HG03460 (cell line): ENCODE measurements at regions not wholly inside any gene's neighbourhood (a gene's known extent, or its start where the extent isn't known, plus 50 kb on each side); places are given as distances from the start of the nearest gene placed in this dataset.
"Not testable (repeated sequence)": the region's sequence is repeated elsewhere in the genome, so short reads cannot be mapped to it uniquely, and the experiment has no call there.

Experiments used
- ATAC-seq: cut with Tn5 transposase; IDR thresholded peaks from one replicate; pipeline ENCODE4 v1.9.1; 2021; ENCODE audit not compliant: unreplicated experiment

DNA sequence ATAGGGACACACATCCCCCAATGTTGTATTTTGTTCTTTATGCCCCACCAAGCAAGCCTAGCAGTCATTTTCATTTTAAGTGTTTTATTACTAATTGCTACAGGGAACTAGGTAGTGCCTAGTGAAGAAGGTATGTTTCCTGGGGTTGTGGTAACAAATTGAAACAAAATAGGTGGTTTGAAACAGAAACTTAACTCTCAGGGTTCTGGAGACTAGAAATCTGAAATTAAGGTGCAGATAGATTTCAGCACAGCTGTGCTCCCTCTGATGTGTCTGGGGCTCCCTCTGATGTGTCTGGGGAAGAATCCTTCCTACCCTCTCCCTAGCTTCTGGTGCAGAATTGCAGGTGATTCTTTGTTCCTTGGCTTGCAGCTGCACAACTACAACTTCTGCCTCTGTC, 390.1 kb downstream of the ZFHX3 start:
- ATAC-seq, result peak; percentile 86

DNA sequence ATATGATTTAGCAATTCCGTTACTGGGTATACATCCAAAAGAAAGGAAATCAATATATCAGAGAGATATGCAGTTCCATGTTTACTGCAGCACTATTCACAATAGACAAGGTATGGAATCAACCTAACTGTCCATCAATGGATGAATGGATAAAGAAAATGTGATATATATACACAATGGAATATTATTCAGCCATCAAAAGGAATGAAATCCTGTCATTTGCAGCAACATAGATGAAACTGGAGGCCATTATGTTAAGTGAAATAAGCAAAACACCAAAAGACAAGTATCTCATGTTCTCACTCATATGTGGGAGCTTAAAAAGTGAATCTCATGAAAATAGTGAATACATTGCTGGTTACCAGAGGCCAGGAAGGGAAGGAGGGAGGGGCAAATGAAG, 390.8 kb downstream of the ZFHX3 start:
- ATAC-seq, result no peak

- no peak for ATAC-seq
Observed at GRCh38 chr16:72654535-72654934, 393.4 kb downstream of the ZFHX3 start.

DNA sequence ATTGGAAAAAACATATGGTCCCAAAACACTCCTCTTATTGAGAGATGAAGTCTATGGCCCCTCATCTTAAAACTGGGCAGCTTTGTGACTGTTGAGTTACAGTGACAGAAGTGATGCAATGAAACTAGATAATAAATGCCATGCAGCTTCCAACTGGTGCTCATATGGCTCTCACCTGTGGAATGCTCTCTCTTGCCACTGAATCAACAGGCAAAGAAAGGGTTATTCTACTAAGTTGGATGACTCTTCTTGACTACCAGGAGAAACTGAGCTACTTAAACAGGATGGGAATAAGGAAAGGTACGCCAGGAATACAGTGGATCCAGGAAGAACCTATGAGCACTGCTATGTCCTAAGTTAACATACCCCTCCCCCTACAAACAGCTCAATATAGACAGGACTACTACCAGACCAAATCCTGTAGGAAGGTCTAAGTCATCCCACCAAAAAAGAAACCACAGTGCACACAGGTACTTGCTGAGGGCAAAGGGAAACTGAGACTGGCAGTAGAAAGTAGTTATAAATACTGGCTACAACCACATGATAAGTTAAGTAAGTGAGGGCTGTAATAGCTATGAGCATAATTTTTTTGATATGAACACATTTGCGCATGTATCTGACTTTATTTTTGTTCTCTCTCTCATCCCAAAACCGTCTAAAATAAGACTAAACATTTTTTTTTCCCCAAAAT, 398.5 kb downstream of the ZFHX3 start:
- ATAC-seq, result no peak

DNA sequence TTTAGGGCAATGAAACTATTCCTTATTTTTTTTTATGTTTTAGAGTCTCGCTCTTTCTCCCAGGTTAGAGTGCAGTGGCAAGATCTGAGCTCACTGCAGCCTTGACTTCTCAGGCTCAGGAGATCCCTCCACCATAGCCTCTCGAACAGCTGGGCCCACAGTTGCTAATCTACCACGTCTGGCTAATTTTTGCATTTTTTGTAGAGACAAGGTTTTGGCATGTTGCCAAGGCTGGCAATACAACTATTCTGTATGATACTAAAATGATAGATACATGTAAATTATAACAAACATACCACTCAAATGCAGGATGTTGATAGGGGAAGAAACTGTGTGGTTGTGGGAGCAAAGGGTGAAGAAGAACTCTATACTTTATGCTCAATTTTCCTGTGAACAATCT, 401.3 kb downstream of the ZFHX3 start:
- ATAC-seq, result no peak

DNA sequence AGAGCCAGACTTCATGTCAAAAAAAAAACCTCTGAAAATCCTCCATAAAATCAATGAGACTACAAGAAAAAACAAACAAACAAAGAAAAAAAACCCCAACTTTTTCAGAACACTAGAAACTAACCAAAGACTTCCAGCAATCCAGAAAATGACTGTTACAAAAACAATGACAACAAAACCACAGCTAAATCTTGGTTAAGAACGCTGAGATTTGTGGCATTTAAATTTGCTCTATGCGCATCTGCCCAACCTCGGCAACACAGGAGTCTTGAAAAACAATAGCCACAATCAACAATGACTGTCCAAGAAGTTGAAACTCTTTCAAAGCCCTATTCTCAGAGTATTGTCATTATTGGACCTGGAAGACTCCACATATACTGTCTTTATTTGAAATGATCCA, 402.4 kb downstream of the ZFHX3 start:
- no peak for ATAC-seq

GRCh38 chr16:72644911-72645310, 403.0 kb downstream of the ZFHX3 start:
- no peak for ATAC-seq

DNA sequence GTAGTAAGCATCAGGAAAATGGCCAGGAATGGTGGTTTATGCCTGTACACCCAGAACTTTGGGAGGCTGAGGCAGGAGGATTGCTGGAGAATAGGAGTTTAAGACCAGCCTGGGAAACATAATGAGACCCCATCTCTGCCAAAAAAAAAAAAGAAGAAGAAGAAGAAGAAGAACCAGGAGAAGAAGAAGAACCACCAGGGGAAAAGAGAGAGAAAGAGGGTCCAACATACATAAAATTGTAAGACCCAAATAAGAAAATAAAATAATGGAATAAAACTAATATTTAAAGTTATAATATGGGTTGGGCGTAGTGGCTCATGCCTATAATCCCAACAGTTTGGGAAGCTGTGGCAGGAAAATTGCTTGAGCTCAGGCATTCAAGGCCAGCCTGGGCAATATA, 408.4 kb downstream of the ZFHX3 start:
- no peak for ATAC-seq

GRCh38 chr16:72637306-72637705, 410.6 kb downstream of the ZFHX3 start:
- ATAC-seq, result no peak

- no peak for ATAC-seq
Observed at GRCh38 chr16:72635694-72636093, 412.2 kb downstream of the ZFHX3 start.

DNA sequence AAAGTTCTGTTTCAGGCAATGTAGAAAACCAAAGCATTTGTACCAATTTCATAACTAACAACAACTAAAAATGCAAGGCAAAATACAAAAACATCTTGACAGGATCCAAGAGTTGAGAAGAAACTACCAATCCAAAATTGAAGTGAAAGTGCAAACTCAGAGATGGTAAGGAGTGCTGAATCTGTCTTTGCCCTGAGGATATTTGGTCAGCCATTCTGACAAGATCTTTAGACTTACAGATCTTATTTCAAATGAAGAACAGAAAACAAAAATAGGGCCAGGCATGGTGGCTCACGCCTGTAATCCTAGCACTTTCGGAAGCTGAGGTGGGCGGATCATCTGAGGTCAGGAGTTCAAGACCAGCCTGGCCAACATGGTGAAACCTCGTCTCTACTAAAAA, 412.8 kb downstream of the ZFHX3 start:
- ATAC-seq, result no peak

DNA sequence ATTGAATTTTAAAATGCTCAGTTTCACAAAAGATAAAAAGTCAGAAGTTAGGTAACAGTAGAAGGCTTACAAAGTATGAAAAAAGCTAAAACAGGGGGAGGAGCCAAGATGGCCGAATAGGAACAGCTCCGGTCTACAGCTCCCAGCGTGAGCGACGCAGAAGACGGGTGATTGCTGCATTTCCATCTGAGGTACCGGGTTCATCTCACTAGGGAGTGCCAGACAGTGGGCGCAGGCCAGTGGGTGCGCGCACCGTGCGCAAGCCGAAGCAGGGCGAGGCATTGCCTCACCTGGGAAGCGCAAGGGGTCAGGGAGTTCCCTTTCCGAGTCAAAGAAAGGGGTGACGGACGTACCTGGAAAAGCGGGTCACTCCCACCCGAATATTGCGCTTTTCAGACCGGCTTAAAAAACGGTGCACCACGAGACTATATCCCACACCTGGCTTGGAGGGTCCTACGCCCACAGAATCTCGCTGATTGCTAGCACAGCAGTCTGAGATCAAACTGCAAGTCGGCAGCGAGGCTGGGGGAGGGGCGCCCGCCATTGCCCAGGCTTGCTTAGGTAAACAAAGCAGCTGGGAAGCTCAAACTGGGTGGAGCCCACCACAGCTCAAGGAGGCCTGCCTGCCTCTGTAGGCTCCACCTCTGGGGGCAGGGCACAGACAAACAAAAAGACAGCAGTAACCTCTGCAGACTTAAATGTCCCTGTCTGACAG, 420.6 kb downstream of the ZFHX3 start:
- ATAC-seq, result not testable (repeated sequence)

DNA sequence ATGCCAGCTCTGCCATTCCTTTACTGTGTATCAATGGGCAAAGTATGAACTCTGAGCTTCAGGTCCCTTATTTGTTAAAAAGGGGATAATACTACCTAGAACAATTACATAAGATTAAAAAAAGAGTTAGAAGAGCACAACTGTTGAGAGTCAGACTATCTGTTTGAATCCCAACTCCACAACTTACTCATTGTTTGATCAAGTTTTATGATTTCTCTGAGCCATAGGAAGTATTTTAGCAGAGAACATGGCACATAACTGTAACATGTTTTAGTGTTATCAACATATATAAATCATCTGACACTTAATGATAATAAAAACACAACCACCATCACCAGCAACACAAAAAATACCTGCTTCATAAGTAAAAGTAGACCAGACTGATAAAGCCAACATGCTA, 421.3 kb downstream of the ZFHX3 start:
- ATAC-seq, result no peak

GRCh38 chr16:72621651-72622050, 426.3 kb downstream of the ZFHX3 start:
- ATAC-seq, result no peak

DNA sequence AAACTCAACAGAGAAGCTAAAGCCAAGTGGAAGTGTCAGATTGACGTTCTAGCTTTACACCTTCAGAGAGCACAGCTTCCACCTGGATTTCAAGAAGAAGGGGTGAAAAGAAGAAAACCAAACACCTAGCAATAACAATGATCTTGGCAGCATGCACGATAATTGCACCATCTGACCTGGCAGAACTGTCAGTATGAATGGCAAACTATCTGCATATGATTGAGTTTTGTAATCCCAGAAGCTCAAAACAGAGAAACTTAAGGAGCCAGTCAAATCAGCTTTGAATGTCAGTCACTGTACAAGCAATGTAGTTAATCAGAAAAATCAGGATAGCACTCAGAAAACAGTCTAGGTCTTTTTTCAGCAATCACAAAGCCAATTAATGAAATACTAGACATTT, 427.1 kb downstream of the ZFHX3 start:
- ATAC-seq, result no peak

- no peak for ATAC-seq
Observed at GRCh38 chr16:72620348-72620747, 427.6 kb downstream of the ZFHX3 start.

DNA sequence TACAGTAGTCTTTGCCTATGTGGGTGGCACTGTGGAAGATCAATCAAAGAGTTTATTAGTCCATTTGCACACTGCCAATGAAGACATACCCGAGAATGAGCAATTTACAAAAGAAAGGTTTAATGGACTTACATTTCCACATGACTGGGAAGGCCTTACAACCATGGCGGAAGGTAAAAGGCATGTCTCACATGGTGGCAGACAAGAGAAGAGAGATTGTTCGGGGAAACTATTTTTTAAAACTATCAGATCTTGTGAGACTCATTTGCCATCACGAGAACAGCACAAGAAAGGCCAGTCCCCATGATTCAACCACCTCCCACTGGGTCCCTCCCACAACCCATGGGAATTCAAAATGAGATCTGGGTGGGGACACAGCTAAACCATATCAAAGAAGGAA, 432.1 kb downstream of the ZFHX3 start:
- ATAC-seq, result no peak

GRCh38 chr16:72612718-72613117, 435.2 kb downstream of the ZFHX3 start:
- no peak for ATAC-seq

DNA sequence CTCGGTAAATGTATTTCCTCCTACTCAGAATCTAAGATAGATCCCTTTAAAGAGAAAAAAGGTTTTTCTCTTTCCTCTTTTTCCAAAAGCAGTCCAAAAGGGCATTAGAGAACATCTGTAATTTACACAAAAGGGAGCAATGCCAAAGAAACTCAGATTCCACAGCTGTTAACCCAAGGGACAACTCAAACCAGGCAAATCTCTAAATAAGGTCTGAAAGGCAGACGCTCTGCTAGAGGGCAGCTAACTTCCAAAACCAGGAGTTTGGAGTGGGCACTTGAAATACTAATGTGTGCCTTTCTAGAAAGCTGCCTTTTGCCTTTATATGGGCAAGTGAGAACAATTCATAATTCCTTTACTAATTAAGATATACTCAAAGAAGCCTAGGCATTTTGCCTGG, 435.7 kb downstream of the ZFHX3 start:
- no peak for ATAC-seq

GRCh38 chr16:72609933-72610332, 438.0 kb upstream of the PMFBP1 start:
- no peak for ATAC-seq

DNA sequence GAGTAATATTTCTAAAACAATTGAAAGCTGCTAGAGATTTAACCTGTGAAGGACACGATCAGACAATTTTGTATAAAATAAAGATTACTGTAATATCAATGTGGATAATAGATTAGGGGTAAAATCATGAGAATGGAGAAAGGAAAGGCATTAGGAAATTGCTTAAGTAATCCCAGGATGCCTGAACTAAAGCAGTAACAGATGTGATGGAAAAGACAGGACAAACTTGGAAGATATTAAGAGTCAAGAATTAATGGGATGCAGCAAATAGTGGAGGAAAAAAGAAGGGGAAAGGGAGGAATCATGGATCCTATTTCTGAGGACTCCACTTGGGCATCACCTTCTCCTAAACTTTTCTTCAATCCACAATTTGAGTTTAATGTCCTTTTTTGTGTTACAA, 437.1 kb upstream of the PMFBP1 start:
- ATAC-seq, result no peak

DNA sequence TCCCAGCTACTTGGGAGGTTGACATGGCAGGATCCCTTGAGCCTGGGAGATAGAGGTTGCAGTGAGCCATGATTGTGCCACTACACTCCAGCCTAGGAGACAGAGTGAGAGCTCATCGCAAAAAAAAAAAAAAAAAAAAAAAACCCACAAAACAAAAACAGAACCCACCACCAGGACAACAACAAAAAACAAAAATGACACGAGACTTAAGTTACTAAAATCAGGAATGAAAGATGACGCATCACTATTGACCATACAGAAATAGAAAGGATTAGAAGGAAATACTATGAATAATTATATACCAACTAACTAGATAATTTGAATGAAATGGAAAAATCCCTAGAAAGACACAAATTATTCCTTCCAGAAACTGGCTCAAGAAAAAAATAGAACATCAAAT, 432.4 kb upstream of the PMFBP1 start:
- peak; percentile 59 for ATAC-seq

GRCh38 chr16:72602499-72602898, 430.5 kb upstream of the PMFBP1 start:
- ATAC-seq, result no peak
